PC-9 (cell line): ENCODE measurements at regions not wholly inside any gene's neighbourhood (a gene's known extent, or its start where the extent isn't known, plus 50 kb on each side); places are given as distances from the start of the nearest gene placed in this dataset.

ENCODE experiments used
- BruUV-seq: library from RNA; stranded (reverse); fragments of 400-500 nt; replicated peaks from 2 replicates; lab custom pipeline; 2021; lab: Mats Ljungman, UMichigan
- CTCF ChIA-PET: fragments of 300-600 bp; sonication (Branson Sonifier 250); formaldehyde crosslinking; loops from one replicate; lab custom pipeline; 2022; ENCODE audit warnings: antibody characterized with exemption; lab: Charles Lee
- POLR2A ChIA-PET: fragments of 300-600 bp; sonication (Branson Sonifier 250); formaldehyde crosslinking; loops from one replicate; lab custom pipeline; 2022; ENCODE audit warnings: antibody characterized with exemption; ENCODE audit not compliant: unreplicated experiment; lab: Charles Lee
- DNase-seq, 2 experiments: peaks; one replicate each; pipeline versions ENCODE4 v3.0.0 to v3.0.0-alpha.2; 2015 to 2022; ENCODE audit warnings: mixed read lengths in 1 of 2
- H2AFZ ChIP-seq: fragments of 200-600 bp; sonication (generic); 2 replicates; pipeline ENCODE4 v1.8.1; 2017; ENCODE audit warnings: antibody characterized with exemption
- H3F3A ChIP-seq: fragments of 200-600 bp; sonication (generic); 2 replicates; pipeline ENCODE4 v1.8.1; 2017; ENCODE audit warnings: antibody characterized with exemption, mild to moderate bottlenecking, low read depth; ENCODE audit not compliant: insufficient read depth
- H3K27ac ChIP-seq: fragments of 200-600 bp; sonication (generic); 2 replicates; pipeline ENCODE4 v1.6.1; 2016; ENCODE audit warnings: mixed run types
- H3K27me3 ChIP-seq: fragments of 200-600 bp; sonication (generic); 2 replicates; pipeline ENCODE4 v1.6.1; 2016; ENCODE audit warnings: low read depth, mixed run types; ENCODE audit not compliant: insufficient read depth
- H3K36me3 ChIP-seq: fragments of 200-600 bp; sonication (generic); 2 replicates; pipeline ENCODE4 v1.6.1; 2016; ENCODE audit warnings: low read depth, mixed run types
- H3K4me1 ChIP-seq: fragments of 200-600 bp; sonication (generic); replicated peaks from 2 replicates; pipeline ENCODE4 v1.6.1; 2016; ENCODE audit warnings: mixed run types; ENCODE audit not compliant: insufficient read depth
- H3K4me2 ChIP-seq: fragments of 200-600 bp; sonication (generic); 2 replicates; pipeline ENCODE4 v1.6.1; 2017; ENCODE audit warnings: mixed run types
- H3K4me3 ChIP-seq: fragments of 200-600 bp; sonication (generic); 2 replicates; pipeline ENCODE4 v1.6.1; 2016; ENCODE audit warnings: mixed run types
- H3K79me2 ChIP-seq: fragments of 200-600 bp; sonication (generic); 2 replicates; pipeline ENCODE4 v1.6.1; 2017; ENCODE audit warnings: low read depth, mixed run types
- H3K9me2 ChIP-seq: fragments of 200-600 bp; sonication (generic); 2 replicates; pipeline ENCODE4 v1.8.1; 2017; ENCODE audit warnings: mild to moderate bottlenecking; ENCODE audit not compliant: insufficient read depth
- H3K9me3 ChIP-seq: fragments of 200-600 bp; sonication (generic); 2 replicates; pipeline ENCODE4 v1.8.1; 2016; ENCODE audit warnings: low read depth; ENCODE audit not compliant: insufficient read depth
- H4K20me1 ChIP-seq: fragments of 200-600 bp; sonication (generic); 2 replicates; pipeline ENCODE4 v1.8.1; 2017; ENCODE audit not compliant: insufficient read depth
- CTCF ChIP-seq: fragments of 200-600 bp; sonication (generic); conservative IDR thresholded peaks from 2 replicates; pipeline ENCODE4 v1.6.1; 2017; ENCODE audit warnings: mixed run types, antibody characterized with exemption, mild to moderate bottlenecking, moderate library complexity
- EZH2 ChIP-seq: fragments of 200-600 bp; sonication (generic); IDR thresholded peaks from 2 replicates; pipeline ENCODE4 v1.8.0; 2017; ENCODE audit warnings: antibody characterized with exemption, low read depth
- intact Hi-C: fragments of 100-400 bp; cut with micrococcal nuclease; formaldehyde crosslinking; loops from one replicate; pipeline ENCODE4 v1.10.0; 2022; ENCODE audit not compliant: unreplicated experiment

- no peak for DNase-seq
- H3K36me3 ChIP-seq, result no peaks in the 10 kb centered on the region
Observed at GRCh38 chr4:126448086-126448845, 1133.5 kb downstream of the FAT4 start.

GRCh38 chr4:126451237-126451873, 1136.6 kb downstream of the FAT4 start:
- H3K36me3 ChIP-seq, result no peaks in the 10 kb centered on the region
- no peaks in the 10 kb centered on the region for H3F3A ChIP-seq
- BruUV-seq, result no TSS peak
- no peaks in the 10 kb centered on the region for H3K27me3 ChIP-seq
- no peak for DNase-seq
- intact Hi-C loops, result no loop called here
- H3K79me2 ChIP-seq, result no peaks in the 10 kb centered on the region
- H3K27ac ChIP-seq, result no peak overlapping the region
- POLR2A ChIA-PET, result no interaction called here
- H2AFZ ChIP-seq, result no peak overlapping the region
- H3K4me2 ChIP-seq, result no peak overlapping the region
- CTCF ChIA-PET, result no interaction called here
- no peaks in the 10 kb centered on the region for H4K20me1 ChIP-seq
- no peak overlapping the region for H3K4me3 ChIP-seq
- TF ChIP-seq CTCF (no peak), EZH2 (no peak)
- H3K9me2 ChIP-seq, result no peaks in the 10 kb centered on the region
- no peaks in the 10 kb centered on the region for H3K4me1 ChIP-seq
- H3K9me3 ChIP-seq, result no peaks in the 10 kb centered on the region

More at GRCh38 chr4:126448086-126448845, 1133.5 kb downstream of the FAT4 start:
- Histone ChIP-seq H3K4me1 (no peaks in the 10 kb centered on the region), H3K9me2 (no peaks in the 10 kb centered on the region), H3K4me3 (no peak overlapping the region), H3K27ac (no peak overlapping the region), H4K20me1 (no peaks in the 10 kb centered on the region), H3K27me3 (no peaks in the 10 kb centered on the region), H3F3A (no peaks in the 10 kb centered on the region), H3K9me3 (no peaks in the 10 kb centered on the region), H2AFZ (no peak overlapping the region), H3K79me2 (no peaks in the 10 kb centered on the region), H3K4me2 (no peak overlapping the region)
- BruUV-seq, result no TSS peak
- CTCF ChIA-PET, result no interaction called here
- TF ChIP-seq EZH2 (no peak), CTCF (no peak)
- POLR2A ChIA-PET, result no interaction called here
- intact Hi-C loops, result no loop called here

GRCh38 chr4:126455865-126456264, 1141.1 kb downstream of the FAT4 start:
- CTCF ChIA-PET, result no interaction called here

More at GRCh38 chr4:126455865-126456264, 1141.1 kb downstream of the FAT4 start:
- no peaks in the 10 kb centered on the region for H3K79me2 ChIP-seq
- H3K36me3 ChIP-seq, result no peaks in the 10 kb centered on the region
- no peak for TF ChIP-seq EZH2
- no peak for TF ChIP-seq CTCF
- intact Hi-C loops, result no loop called here
- H3K4me3 ChIP-seq, result no peak overlapping the region
- no peak for DNase-seq
- H3K9me3 ChIP-seq, result no peaks in the 10 kb centered on the region
- no peaks in the 10 kb centered on the region for H4K20me1 ChIP-seq
- H3K27me3 ChIP-seq, result no peaks in the 10 kb centered on the region
- no TSS peak for BruUV-seq
- H3F3A ChIP-seq, result no peaks in the 10 kb centered on the region
- no peaks in the 10 kb centered on the region for H3K4me1 ChIP-seq
- H2AFZ ChIP-seq, result no peak overlapping the region
- no peaks in the 10 kb centered on the region for H3K9me2 ChIP-seq
- no peak overlapping the region for H3K4me2 ChIP-seq
- POLR2A ChIA-PET, result no interaction called here
- H3K27ac ChIP-seq, result no peak overlapping the region
